Neural progenitor cell (in vitro differentiated cells): ENCODE measurements at regions not wholly inside any gene's neighbourhood (a gene's known extent, or its start where the extent isn't known, plus 50 kb on each side); places are given as distances from the start of the nearest gene placed in this dataset.

Experiments used
- DNase-seq: peaks from one replicate; pipeline ENCODE4 v3.0.0-alpha.2; 2016; ENCODE audit warnings: low spot score
- H2AFZ ChIP-seq: fragments of 200-600 bp; sonication (generic); replicated peaks from 2 replicates; pipeline ENCODE4 v1.6.1; 2016; ENCODE audit warnings: antibody characterized with exemption
- H3F3A ChIP-seq: fragments of 200-600 bp; sonication (generic); 2 replicates; pipeline ENCODE4 v1.6.1; 2016; ENCODE audit warnings: antibody characterized with exemption, low read depth
- H3K27ac ChIP-seq: fragments of 200-600 bp; sonication (generic); 2 replicates; pipeline ENCODE4 v1.5.1; 2016; ENCODE audit warnings: mild to moderate bottlenecking
- H3K27me3 ChIP-seq: fragments of 200-600 bp; sonication (generic); 2 replicates; pipeline ENCODE4 v1.6.1; 2016; ENCODE audit warnings: mild to moderate bottlenecking, moderate library complexity
- H3K36me3 ChIP-seq: fragments of 200-600 bp; sonication (generic); 2 replicates; pipeline ENCODE4 v1.5.1; 2016
- H3K4me1 ChIP-seq: fragments of 200-600 bp; sonication (generic); 2 replicates; pipeline ENCODE4 v1.6.1; 2016; ENCODE audit warnings: mixed run types
- H3K4me2 ChIP-seq: fragments of 200-600 bp; sonication (generic); 2 replicates; pipeline ENCODE4 v1.6.1; 2016
- H3K4me3 ChIP-seq: fragments of 200-600 bp; sonication (generic); 2 replicates; pipeline ENCODE4 v1.5.1; 2016
- H3K79me2 ChIP-seq: fragments of 200-600 bp; sonication (generic); 2 replicates; pipeline ENCODE4 v1.6.1; 2016; ENCODE audit warnings: low read depth
- H3K9ac ChIP-seq: fragments of 200-600 bp; sonication (generic); 2 replicates; pipeline ENCODE4 v1.6.1; 2016
- H3K9me3 ChIP-seq: fragments of 200-600 bp; sonication (generic); 2 replicates; pipeline ENCODE4 v1.5.1; 2016; ENCODE audit warnings: low read depth
- H4K20me1 ChIP-seq: fragments of 200-600 bp; sonication (generic); 2 replicates; pipeline ENCODE4 v1.6.1; 2016; ENCODE audit warnings: low read depth
- H3K27ac Mint-ChIP-seq: 3 replicates; pipeline ENCODE4 v1.8.0; 2021; ENCODE audit warnings: mixed read lengths
- H3K27me3 Mint-ChIP-seq: 2 replicates; pipeline ENCODE4 v1.8.0; 2022; ENCODE audit warnings: low read depth, mild to moderate bottlenecking, inconsistent platforms, moderate library complexity, mixed read lengths; ENCODE audit not compliant: insufficient read depth
- H3K36me3 Mint-ChIP-seq: 3 replicates; pipeline ENCODE4 v1.8.0; 2021; ENCODE audit warnings: mixed read lengths
- H3K4me1 Mint-ChIP-seq: 3 replicates; pipeline ENCODE4 v1.8.0; 2021; ENCODE audit warnings: mixed read lengths
- H3K4me3 Mint-ChIP-seq: 3 replicates; pipeline ENCODE4 v1.8.0; 2021; ENCODE audit warnings: mild to moderate bottlenecking, moderate library complexity, mixed read lengths
- H3K9me3 Mint-ChIP-seq: 3 replicates; pipeline ENCODE4 v1.8.0; 2020; ENCODE audit warnings: mixed read lengths
- CTCF ChIP-seq: fragments of 200-600 bp; sonication (generic); IDR thresholded peaks from 2 replicates; pipeline ENCODE4 v1.5.1; 2017; ENCODE audit warnings: antibody characterized with exemption, mild to moderate bottlenecking
- EZH2 ChIP-seq: fragments of 200-600 bp; sonication (generic); IDR thresholded peaks from 2 replicates; pipeline ENCODE4 v1.6.1; 2017; ENCODE audit warnings: antibody characterized with exemption, mild to moderate bottlenecking, moderate library complexity
- EZH2phosphoT487 ChIP-seq: fragments of 200-600 bp; sonication (generic); IDR thresholded peaks from 2 replicates; pipeline ENCODE4 v1.6.1; 2017; ENCODE audit warnings: antibody characterized with exemption

DNA sequence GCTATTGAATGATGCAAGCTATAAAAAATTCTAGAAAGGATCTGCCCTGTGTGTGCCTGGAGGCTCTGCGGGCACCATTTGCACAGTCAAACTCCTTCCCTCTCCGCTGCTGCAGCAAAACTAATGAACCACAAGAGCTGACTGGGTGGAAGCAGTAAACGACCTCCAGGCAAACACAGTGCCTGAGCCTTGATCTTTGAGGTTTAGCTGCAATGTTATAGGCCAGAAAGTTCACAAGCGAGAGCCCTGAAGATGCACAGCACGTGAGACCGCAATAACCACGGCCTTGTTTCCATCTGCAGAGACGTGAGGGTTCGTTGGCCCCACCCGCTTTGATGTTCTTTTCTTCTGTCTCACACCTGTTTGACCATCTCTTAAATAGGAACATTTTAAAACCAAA, 69.2 kb upstream of the S1PR3 start:
- Mint-ChIP-seq H3K9me3 (peaks cover 24% of the 10 kb centered on the region), H3K27me3 (no peaks in the 10 kb centered on the region), H3K27ac (no peak overlapping the region), H3K36me3 (peaks cover 3% of the 10 kb centered on the region), H3K4me1 (peaks cover 7% of the 10 kb centered on the region), H3K4me3 (no peak overlapping the region)
- DNase-seq: no peak
- Histone ChIP-seq H3K4me1 (no peaks in the 10 kb centered on the region), H4K20me1 (no peaks in the 10 kb centered on the region), H3K36me3 (no peaks in the 10 kb centered on the region), H2AFZ (no peak overlapping the region), H3F3A (no peaks in the 10 kb centered on the region), H3K4me3 (no peak overlapping the region), H3K9ac (no peak overlapping the region), H3K79me2 (no peaks in the 10 kb centered on the region), H3K9me3 (no peaks in the 10 kb centered on the region), H3K4me2 (no peak overlapping the region), H3K27ac (no peak overlapping the region), H3K27me3 (no peaks in the 10 kb centered on the region)
- TF ChIP-seq EZH2 (no peak), CTCF (no peak), EZH2phosphoT487 (no peak)

DNA sequence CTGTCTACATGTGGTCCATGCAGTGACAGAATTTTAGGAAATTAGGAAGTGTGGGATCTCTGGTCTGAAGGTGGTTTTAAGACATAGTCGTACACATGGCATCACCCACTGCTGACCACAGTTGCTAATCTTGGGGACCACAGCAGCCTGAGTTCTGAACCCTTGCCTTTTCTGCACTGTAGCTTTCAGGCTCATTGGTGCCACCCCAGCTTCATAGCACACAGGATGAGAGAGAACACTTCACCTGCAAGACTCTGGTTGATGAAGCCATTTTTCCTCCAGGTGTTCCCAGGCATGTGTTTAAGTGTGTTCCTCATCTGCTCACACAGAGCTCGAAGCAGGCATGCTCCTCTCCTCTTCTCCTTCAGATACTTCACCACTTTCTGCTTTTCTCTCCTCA, 68.2 kb upstream of the S1PR3 start:
- Histone ChIP-seq H3F3A (no peaks in the 10 kb centered on the region), H2AFZ (no peak overlapping the region), H3K4me3 (no peak overlapping the region), H3K9ac (no peak overlapping the region), H3K27ac (no peak overlapping the region), H3K4me2 (no peak overlapping the region), H3K9me3 (no peaks in the 10 kb centered on the region), H4K20me1 (no peaks in the 10 kb centered on the region), H3K4me1 (no peaks in the 10 kb centered on the region), H3K27me3 (no peaks in the 10 kb centered on the region), H3K36me3 (no peaks in the 10 kb centered on the region), H3K79me2 (no peaks in the 10 kb centered on the region)
- Mint-ChIP-seq H3K27me3 (no peaks in the 10 kb centered on the region), H3K4me1 (peaks cover 7% of the 10 kb centered on the region), H3K36me3 (peaks cover 3% of the 10 kb centered on the region), H3K4me3 (no peak overlapping the region), H3K27ac (no peak overlapping the region), H3K9me3 (peaks cover 14% of the 10 kb centered on the region)
- DNase-seq: no peak
- TF ChIP-seq EZH2phosphoT487 (no peak), EZH2 (no peak), CTCF (no peak)

DNA sequence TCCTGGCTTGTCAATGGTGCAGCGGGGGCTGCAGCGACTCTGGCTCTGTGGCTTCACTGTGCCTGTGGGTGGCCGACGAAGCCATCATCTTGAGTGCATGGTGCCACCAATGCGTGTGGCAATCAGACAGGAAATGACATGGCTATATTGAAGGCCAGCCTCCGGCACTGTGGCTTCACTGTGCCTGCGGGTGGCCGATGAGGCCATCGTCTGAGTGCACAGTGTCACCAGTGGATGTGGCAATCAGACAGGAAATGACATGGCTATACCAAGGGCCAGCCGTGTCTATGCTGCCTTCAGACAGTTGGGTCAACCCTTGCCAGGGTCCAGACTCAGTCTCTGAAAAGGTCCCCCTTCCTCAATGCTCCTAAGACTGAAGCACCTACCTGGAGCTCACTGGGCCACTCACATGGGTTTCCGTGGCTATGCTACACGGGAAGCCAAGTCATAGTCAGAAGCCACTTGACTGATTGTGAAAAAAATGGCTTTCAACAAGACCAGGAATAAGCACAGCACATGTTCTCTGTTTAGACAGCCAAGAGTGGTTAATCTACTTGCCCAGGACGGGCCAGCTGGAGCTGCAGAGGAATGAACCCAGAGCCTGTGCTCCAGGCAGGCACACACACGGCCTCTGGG, 67.5 kb upstream of the S1PR3 start:
- H3K27me3 Mint-ChIP-seq: no peaks in the 10 kb centered on the region
- no peak for DNase-seq
- no peak overlapping the region for H3K4me3 Mint-ChIP-seq
- Histone ChIP-seq H3K36me3 (no peaks in the 10 kb centered on the region), H3K4me2 (no peak overlapping the region), H3K27me3 (no peaks in the 10 kb centered on the region), H3K4me3 (no peak overlapping the region), H3K4me1 (no peaks in the 10 kb centered on the region), H3F3A (no peaks in the 10 kb centered on the region), H2AFZ (no peak overlapping the region), H4K20me1 (no peaks in the 10 kb centered on the region), H3K79me2 (no peaks in the 10 kb centered on the region), H3K9ac (no peak overlapping the region), H3K27ac (no peak overlapping the region), H3K9me3 (no peaks in the 10 kb centered on the region)
- H3K27ac Mint-ChIP-seq: no peak overlapping the region
- TF ChIP-seq EZH2: no peak
- no peak for TF ChIP-seq EZH2phosphoT487
- TF ChIP-seq CTCF: no peak
- H3K9me3 Mint-ChIP-seq: peaks cover 11% of the 10 kb centered on the region
- H3K4me1 Mint-ChIP-seq: peaks cover 7% of the 10 kb centered on the region
- H3K36me3 Mint-ChIP-seq: peaks cover 3% of the 10 kb centered on the region
